HG03432 (cell line): ENCODE measurements at regions not wholly inside any gene's neighbourhood (a gene's known extent, or its start where the extent isn't known, plus 50 kb on each side); places are given as distances from the start of the nearest gene placed in this dataset.

Experiments
- ATAC-seq: cut with Tn5 transposase; IDR thresholded peaks from one replicate; pipeline ENCODE4 v1.9.1; 2021; ENCODE audit warnings: mild to moderate bottlenecking, moderate library complexity; ENCODE audit not compliant: unreplicated experiment

GRCh38 chr4:60116592-60116991, 1083.5 kb upstream of the ADGRL3 start:
- no peak for ATAC-seq

- ATAC-seq, result no peak
Measured at GRCh38 chr4:60117726-60118323, 1082.3 kb upstream of the ADGRL3 start.

GRCh38 chr4:60122820-60123219, 1077.3 kb upstream of the ADGRL3 start:
- ATAC-seq, result no peak

- no peak for ATAC-seq
Measured at GRCh38 chr4:60128888-60129287, 1071.2 kb upstream of the ADGRL3 start.

GRCh38 chr4:60129740-60130139, 1070.4 kb upstream of the ADGRL3 start:
- ATAC-seq, result no peak

GRCh38 chr4:60133375-60133774, 1066.8 kb upstream of the ADGRL3 start:
- ATAC-seq, result no peak

GRCh38 chr4:60134099-60134498, 1066.0 kb upstream of the ADGRL3 start:
- ATAC-seq, result no peak

- ATAC-seq, result no peak
Measured at GRCh38 chr4:60155088-60155487, 1045.0 kb upstream of the ADGRL3 start.

- no peak for ATAC-seq
Measured at GRCh38 chr4:60173103-60173502, 1027.0 kb upstream of the ADGRL3 start.

- ATAC-seq, result no peak
Measured at GRCh38 chr4:60173718-60174117, 1026.4 kb upstream of the ADGRL3 start.

- ATAC-seq, result no peak
Measured at GRCh38 chr4:60175241-60175640, 1024.9 kb upstream of the ADGRL3 start.

- no peak for ATAC-seq
Measured at GRCh38 chr4:60187428-60187827, 1012.7 kb upstream of the ADGRL3 start.

- no peak for ATAC-seq
Measured at GRCh38 chr4:60189286-60189685, 1010.8 kb upstream of the ADGRL3 start.

GRCh38 chr4:60194214-60194613, 1005.9 kb upstream of the ADGRL3 start:
- ATAC-seq, result no peak

GRCh38 chr4:60195256-60195655, 1004.9 kb upstream of the ADGRL3 start:
- ATAC-seq, result no peak

GRCh38 chr4:60201052-60201673, 999.0 kb upstream of the ADGRL3 start:
- ATAC-seq, result peak; percentile 91

- no peak for ATAC-seq
Measured at GRCh38 chr4:60209588-60209987, 990.5 kb upstream of the ADGRL3 start.

- ATAC-seq, result no peak
Measured at GRCh38 chr4:60215906-60216305, 984.2 kb upstream of the ADGRL3 start.

GRCh38 chr4:60216752-60217151, 983.4 kb upstream of the ADGRL3 start:
- ATAC-seq, result no peak

- no peak for ATAC-seq
Measured at GRCh38 chr4:60221866-60222265, 978.3 kb upstream of the ADGRL3 start.

- ATAC-seq, result no peak
Measured at GRCh38 chr4:60223208-60223923, 976.8 kb upstream of the ADGRL3 start.

GRCh38 chr4:60241866-60242265, 958.3 kb upstream of the ADGRL3 start:
- no peak for ATAC-seq
